Breast epithelium (tissue), 4 donors: ENCODE measurements at regions not wholly inside any gene's neighbourhood (a gene's known extent, or its start where the extent isn't known, plus 50 kb on each side); places are given as distances from the start of the nearest gene placed in this dataset.

Experiments
- DNase-seq, 2 donors: peaks; one replicate each; pipeline ENCODE4 v3.0.0-alpha.2; 2019; ENCODE audit warnings: low spot score in 2 of 2
- H3K27ac ChIP-seq, 2 donors: fragments of 200-600 bp; sonication (generic) in 1 of 2; one replicate each; pipeline ENCODE4 v1.5.1; 2016 to 2019; ENCODE audit warnings: mild to moderate bottlenecking in 1 of 2
- H3K27me3 ChIP-seq, 2 donors: fragments of 200-600 bp; sonication (generic) in 1 of 2; one replicate each; pipeline versions ENCODE4 v1.5.1 to v1.6.0; 2017 to 2019; ENCODE audit warnings: control low read depth in 1 of 2, mild to moderate bottlenecking in 1 of 2
- H3K36me3 ChIP-seq: fragments of 200-600 bp; one replicate; pipeline ENCODE4 v1.5.1; 2019
- H3K4me1 ChIP-seq, 2 donors: fragments of 200-600 bp; sonication (generic); one replicate each; pipeline ENCODE4 v1.5.1; 2016 to 2019; ENCODE audit warnings: control low read depth in 1 of 2
- H3K4me3 ChIP-seq, 3 donors: fragments of 200-600 bp; sonication (generic); 1 replicate in 2 of 3; 2 replicates in 1 of 3; pipeline ENCODE4 v1.5.1; 2016 to 2019; ENCODE audit warnings: mild to moderate bottlenecking in 3 of 3, moderate library complexity in 2 of 3
- H3K9me3 ChIP-seq, 2 donors: fragments of 200-600 bp; sonication (generic) in 1 of 2; one replicate each; pipeline ENCODE4 v1.5.1; 2016 to 2019; ENCODE audit warnings: control low read depth in 1 of 2
- POLR2A ChIP-seq: fragments of 450-650 bp; IDR thresholded peaks from one replicate; pipeline ENCODE4 v1.6.1; 2016; ENCODE audit warnings: antibody characterized with exemption, mild to moderate bottlenecking, moderate library complexity
- POLR2AphosphoS5 ChIP-seq, 3 donors: sonication (generic); formaldehyde crosslinking; IDR thresholded peaks; one replicate each; pipeline ENCODE4 v1.6.1; 2017; ENCODE audit warnings: antibody characterized with exemption in 3 of 3
- intact Hi-C: fragments of 100-400 bp; cut with DNase I; formaldehyde crosslinking; loops from one replicate; pipeline ENCODE4 v1.15.1; 2023; ENCODE audit warnings: low total_unique reads
- TF ChIP-seq, protein P1 (sequence below), 3 donors: fragments of 450-650 bp; IDR thresholded peaks; one replicate each; pipeline ENCODE4 v1.5.1; 2016 to 2017; ENCODE audit warnings: antibody characterized with exemption in 3 of 3, mild to moderate bottlenecking in 3 of 3, moderate library complexity in 3 of 3

DNA sequence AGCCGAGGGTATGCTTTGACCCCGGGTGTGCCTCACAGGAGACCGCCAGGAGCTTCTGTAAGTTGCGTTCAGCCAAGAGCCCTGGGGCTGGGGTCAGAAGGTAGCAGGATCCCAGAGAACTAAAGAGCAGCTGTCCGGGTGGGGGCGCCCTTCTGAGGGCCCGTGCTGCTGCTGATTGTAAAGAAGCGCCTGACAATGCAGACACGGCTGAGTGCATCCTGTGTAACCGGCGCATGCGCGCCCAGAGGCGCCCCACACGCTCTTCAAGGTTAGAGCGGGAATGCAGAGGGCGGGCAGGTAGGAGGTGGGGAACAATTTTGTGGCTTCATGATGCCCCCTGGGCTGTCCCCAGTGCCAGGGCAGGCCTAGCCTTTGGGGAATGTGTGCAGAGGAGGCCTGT is 210.2 kb upstream of the CTBP2 start:
- intact Hi-C loops: no loop called here
- Histone ChIP-seq H3K4me3 (no peak overlapping the region), H3K36me3 (no peaks in the 10 kb centered on the region)

DNA sequence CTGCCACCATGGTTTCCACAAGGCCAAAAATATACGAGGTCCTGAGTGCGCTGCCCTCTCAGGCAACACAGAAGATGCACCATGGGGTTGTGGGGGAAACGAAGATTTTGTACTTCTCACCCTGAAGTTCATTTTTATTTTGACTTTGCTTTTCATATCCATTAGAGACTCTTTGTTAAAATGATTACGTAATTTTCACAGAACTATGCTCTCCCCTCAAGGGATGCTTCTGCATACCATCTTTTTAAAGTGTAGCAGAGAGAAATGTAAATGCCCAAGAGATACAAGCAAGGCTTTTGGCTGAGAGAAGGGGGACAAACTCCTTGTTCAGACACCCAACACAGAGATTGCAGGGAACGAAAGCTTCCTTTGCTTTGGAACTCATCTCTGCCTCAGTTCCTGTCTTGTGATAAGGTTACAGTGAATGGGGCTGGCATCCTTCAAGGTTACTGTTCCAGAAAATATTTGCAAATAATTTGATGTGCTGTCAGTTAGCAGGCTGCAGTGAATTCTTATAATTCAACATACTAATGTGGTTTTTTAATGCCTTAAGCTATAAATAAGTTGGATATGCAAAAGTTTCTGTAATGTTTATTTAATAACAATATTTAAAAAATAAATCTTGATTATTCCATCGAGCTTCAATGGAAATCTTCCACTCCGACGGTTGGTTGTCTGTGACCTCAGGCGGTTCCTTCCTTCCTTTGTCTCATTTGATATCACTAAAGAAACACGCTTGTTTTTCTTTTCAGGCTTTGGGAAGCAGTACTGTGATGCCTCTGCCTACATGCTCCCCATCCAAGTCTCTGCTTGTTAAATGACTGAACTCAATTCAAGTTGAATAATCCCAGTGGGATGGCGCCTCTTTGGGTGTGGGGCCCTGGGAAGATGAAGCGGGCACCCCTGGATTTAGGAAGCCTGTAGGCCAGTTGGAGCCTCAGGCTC is 209.3 kb upstream of the CTBP2 start:
- no peak for DNase-seq
- TF ChIP-seq POLR2AphosphoS5 (IDR thresholded peaks at IDR 0.05): no peak
- TF ChIP-seq, protein P1, sequence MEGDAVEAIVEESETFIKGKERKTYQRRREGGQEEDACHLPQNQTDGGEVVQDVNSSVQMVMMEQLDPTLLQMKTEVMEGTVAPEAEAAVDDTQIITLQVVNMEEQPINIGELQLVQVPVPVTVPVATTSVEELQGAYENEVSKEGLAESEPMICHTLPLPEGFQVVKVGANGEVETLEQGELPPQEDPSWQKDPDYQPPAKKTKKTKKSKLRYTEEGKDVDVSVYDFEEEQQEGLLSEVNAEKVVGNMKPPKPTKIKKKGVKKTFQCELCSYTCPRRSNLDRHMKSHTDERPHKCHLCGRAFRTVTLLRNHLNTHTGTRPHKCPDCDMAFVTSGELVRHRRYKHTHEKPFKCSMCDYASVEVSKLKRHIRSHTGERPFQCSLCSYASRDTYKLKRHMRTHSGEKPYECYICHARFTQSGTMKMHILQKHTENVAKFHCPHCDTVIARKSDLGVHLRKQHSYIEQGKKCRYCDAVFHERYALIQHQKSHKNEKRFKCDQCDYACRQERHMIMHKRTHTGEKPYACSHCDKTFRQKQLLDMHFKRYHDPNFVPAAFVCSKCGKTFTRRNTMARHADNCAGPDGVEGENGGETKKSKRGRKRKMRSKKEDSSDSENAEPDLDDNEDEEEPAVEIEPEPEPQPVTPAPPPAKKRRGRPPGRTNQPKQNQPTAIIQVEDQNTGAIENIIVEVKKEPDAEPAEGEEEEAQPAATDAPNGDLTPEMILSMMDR (IDR thresholded peaks at IDR 0.05): no peak
- no peak for TF ChIP-seq POLR2A
- H3K27ac ChIP-seq: no peak overlapping the region
- H3K4me1 ChIP-seq: no peaks in the 10 kb centered on the region
- H3K4me3 ChIP-seq: no peak overlapping the region
- intact Hi-C loops: no loop called here
- H3K9me3 ChIP-seq: no peaks in the 10 kb centered on the region
- H3K27me3 ChIP-seq: peaks cover 0 to 3% of the 10 kb centered on the region in 2 donors
- no peaks in the 10 kb centered on the region for H3K36me3 ChIP-seq

More for the DNA sequence above, 210.2 kb upstream of the CTBP2 start:
- H3K27me3 ChIP-seq: peaks cover 0 to 3% of the 10 kb centered on the region in 2 donors
- no peak for DNase-seq
- TF ChIP-seq POLR2A (no peak), POLR2AphosphoS5 (IDR thresholded peaks at IDR 0.05) (no peak)
- TF ChIP-seq, protein P1 (IDR thresholded peaks at IDR 0.05): no peak
- H3K4me1 ChIP-seq: no peaks in the 10 kb centered on the region
- H3K9me3 ChIP-seq: no peaks in the 10 kb centered on the region
- no peak overlapping the region for H3K27ac ChIP-seq

DNA sequence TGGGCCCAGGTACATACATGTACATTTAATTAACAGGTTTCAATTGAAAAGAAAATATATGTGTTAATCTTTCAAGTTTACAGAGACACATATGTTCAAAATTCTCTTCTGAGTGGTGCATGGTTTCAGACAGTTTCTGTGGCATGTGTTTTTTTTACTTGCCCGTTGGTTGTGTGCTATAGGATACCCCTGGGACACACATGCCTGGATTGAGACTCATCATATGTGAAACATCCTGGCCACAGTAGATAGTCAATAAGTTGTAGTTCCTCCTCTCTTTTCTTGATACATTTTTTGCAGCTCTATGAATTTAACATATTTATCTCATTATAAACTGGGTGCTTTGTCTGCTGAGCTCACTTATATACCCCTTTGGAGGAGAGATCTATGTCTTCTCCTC is 207.8 kb upstream of the CTBP2 start:
- DNase-seq: no peak
- Histone ChIP-seq H3K36me3 (no peaks in the 10 kb centered on the region), H3K9me3 (no peaks in the 10 kb centered on the region), H3K4me1 (no peaks in the 10 kb centered on the region), H3K27me3 (peaks cover 0 to 3% of the 10 kb centered on the region in 2 donors), H3K27ac (no peak overlapping the region), H3K4me3 (no peak overlapping the region)
- no peak for TF ChIP-seq POLR2AphosphoS5 (IDR thresholded peaks at IDR 0.05)
- TF ChIP-seq, protein P1 (IDR thresholded peaks at IDR 0.05): no peak
- TF ChIP-seq POLR2A: no peak
- intact Hi-C loops: no loop called here

DNA sequence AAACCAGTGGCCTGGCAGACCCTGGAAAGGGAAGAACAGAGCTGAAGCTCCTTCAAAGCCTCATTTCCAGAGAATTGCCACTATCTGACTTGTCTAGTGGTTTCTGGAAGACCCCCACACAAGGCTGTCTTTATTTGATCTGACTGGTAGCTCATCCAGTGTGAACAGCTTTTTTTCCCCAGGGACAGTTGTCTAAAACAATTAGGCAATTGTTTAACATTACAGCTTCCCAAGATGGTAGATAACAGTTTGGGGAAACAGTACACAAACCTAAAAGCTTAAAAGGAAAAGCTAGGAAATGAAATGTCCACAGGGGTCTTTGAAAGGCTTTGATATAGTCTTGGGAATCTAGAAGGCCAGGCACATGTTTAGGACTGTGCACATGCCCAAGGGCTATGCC is 203.4 kb upstream of the CTBP2 start:
- Histone ChIP-seq H3K9me3 (no peaks in the 10 kb centered on the region), H3K4me3 (no peak overlapping the region), H3K4me1 (no peaks in the 10 kb centered on the region), H3K27ac (no peak overlapping the region), H3K36me3 (no peaks in the 10 kb centered on the region), H3K27me3 (no peaks in the 10 kb centered on the region)
- TF ChIP-seq, protein P1 (IDR thresholded peaks at IDR 0.05): no peak
- TF ChIP-seq POLR2A: no peak
- TF ChIP-seq POLR2AphosphoS5 (IDR thresholded peaks at IDR 0.05): no peak
- no peak for DNase-seq
- intact Hi-C loops: no loop called here

DNA sequence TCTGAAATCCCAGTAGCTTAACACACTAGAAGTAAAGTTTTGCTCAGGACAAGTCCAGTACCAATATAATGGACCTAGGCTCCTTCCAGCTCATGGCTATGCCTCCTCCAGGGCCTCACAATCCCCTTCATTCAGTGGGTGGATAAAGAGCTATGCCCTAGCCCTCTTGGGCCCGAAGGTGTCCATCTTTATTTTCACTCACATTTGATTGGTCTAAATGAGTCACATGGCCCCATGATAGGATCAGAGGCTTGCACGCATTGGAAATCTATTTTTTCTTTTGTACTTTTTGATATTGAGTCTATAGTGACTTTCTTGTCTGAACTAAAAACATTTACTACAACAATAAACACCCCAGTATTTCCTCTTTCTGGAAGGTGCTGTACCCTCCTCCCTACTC is 202.6 kb upstream of the CTBP2 start:
- Histone ChIP-seq H3K27ac (no peak overlapping the region), H3K27me3 (no peaks in the 10 kb centered on the region), H3K4me1 (no peaks in the 10 kb centered on the region), H3K36me3 (no peaks in the 10 kb centered on the region), H3K4me3 (no peak overlapping the region), H3K9me3 (no peaks in the 10 kb centered on the region)
- no peak for DNase-seq
- TF ChIP-seq, protein P1 (IDR thresholded peaks at IDR 0.05): no peak
- TF ChIP-seq POLR2A (no peak), POLR2AphosphoS5 (IDR thresholded peaks at IDR 0.05) (no peak)
- intact Hi-C loops: no loop called here
